Hepatic stellate cell (primary cell): ENCODE measurements at regions not wholly inside any gene's neighbourhood (a gene's known extent, or its start where the extent isn't known, plus 50 kb on each side); places are given as distances from the start of the nearest gene placed in this dataset.
"Not testable (repeated sequence)": the region's sequence is repeated elsewhere in the genome, so short reads cannot be mapped to it uniquely, and the experiment has no call there.

Experiments
- DNase-seq: peaks from one replicate; pipeline ENCODE4 v3.0.0; 2011; ENCODE audit warnings: low spot score

GRCh38 chr20:33908336-33908735 lies 85.4 kb upstream of the RALY start:
- DNase-seq, result no peak

DNA sequence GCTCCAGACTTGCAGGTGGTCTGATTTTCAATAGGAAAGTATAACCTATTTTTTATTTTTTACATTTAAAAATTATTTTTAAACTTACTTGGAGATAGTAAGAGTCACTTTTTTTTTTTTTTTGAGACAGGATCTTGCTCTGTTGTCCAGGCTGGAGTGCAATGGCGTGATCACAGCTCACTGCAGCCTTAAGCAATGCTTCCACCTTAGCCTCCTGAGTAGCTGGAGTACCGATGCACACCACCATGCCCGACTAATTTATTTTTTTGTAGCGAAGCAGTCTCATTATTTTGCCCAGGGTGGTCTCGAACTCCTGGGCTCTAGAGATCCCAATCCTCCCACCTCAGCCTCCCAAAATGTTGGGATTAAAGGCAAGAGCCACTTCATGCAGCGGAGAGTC lies 84.8 kb upstream of the RALY start:
- no peak for DNase-seq

DNA sequence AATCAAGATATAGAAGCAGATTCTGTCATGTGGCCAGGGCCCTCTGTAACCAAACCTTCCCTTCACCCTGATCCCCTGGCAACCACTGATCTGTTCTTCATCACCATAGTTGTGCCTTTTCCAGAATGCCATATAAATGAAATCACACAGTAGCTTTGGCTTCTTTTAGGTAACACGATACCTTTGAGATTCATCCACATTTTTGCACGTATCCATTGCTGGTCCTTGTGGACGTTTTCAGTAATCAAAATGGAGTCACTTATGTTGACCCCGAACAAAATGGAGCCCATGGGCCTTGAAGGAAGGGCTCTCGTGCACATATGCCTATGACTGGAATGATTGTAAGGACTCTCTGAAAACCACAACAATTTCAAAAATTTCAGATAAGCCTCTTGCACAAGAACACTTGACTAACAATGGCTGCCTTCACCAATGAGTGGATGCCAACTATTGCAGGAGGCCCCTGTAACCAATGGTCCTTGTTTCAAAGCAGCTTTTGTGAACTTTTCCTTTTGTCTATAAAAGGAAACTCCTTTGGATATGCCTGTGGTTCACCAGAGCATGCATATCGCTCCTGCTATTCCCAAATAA lies 84.3 kb upstream of the RALY start:
- DNase-seq, result peak; percentile 77

DNA sequence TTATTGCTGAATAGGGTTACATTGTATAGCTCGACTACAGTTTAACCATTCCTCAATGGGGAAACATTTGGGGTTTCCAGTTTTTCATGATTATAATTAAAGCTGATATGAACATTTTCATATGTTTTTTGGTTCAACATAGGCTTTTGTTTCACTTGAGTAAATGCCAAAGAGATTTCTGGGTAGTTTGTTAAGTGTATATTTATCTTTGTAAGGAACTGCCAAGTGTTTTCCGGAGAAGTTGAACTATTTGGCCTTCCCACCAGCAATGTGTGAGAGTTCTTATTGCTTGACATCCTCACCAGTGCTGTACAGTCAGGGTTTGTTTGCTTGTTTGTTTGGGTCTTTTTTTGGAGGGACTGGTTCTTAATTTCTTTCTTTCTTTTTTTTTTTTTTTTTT lies 83.7 kb upstream of the RALY start:
- no peak for DNase-seq

DNA sequence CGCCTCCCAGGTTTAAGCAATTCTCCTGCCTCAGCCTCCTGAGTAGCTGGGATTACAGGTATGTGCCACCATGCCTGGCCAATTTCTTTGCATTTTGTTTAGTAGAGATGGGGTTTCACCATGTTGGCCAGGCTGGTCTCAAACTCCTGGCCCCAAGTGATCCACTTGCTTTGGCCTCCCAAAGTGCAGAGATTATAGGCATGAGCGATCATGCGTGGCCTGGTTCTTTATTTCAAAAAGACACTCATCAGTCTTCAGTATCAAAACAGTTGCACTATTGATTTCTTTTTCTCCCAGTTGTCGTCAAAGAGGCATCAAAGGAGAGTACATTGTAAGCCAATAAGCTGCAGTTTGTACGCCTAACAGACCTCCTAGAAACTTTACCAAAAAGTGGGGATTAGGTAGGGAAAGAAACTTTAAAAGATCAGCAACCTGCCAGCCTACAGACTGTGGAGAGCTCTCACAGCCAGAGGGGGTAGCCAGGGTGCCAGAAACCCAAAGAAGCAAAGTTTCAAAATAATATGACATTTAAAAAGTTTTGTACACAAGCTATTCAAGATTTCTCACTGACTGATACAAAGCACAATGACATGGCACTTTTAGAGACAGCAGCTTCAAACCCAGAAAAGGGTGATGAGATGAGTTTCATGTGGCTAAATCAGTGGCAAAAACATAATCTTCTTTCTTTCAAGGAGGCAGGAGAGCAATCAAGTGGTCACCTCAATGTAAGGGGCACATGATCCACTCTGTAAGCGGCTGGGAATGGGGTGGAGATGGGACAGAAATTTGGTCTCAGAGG lies 83.0 kb upstream of the RALY start:
- no peak for DNase-seq

DNA sequence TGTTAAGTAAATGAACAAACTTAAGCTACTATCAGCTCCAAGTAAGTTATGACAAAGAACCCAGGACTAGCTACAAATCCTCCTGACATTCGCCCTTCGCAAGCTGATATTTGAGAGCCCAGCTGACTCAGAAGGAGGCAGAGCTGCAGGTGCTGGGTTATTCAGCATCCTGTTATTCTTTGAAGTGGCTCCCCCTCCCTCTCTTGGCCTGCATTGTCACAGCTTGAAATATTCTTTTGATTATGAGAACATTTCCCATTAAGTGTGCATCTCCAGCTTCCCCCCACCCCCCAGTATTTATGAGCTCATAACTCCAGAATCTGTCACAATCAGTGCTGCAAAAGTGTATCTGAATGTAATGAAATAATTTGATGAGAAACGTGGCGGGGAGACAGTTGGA lies 78.8 kb upstream of the RALY start:
- DNase-seq, result no peak

- peak; percentile 35 for DNase-seq
These were observed 77.9 kb upstream of the RALY start for GRCh38 chr20:33915726-33916331.

GRCh38 chr20:33916768-33917167 lies 76.9 kb upstream of the RALY start:
- no peak for DNase-seq

DNA sequence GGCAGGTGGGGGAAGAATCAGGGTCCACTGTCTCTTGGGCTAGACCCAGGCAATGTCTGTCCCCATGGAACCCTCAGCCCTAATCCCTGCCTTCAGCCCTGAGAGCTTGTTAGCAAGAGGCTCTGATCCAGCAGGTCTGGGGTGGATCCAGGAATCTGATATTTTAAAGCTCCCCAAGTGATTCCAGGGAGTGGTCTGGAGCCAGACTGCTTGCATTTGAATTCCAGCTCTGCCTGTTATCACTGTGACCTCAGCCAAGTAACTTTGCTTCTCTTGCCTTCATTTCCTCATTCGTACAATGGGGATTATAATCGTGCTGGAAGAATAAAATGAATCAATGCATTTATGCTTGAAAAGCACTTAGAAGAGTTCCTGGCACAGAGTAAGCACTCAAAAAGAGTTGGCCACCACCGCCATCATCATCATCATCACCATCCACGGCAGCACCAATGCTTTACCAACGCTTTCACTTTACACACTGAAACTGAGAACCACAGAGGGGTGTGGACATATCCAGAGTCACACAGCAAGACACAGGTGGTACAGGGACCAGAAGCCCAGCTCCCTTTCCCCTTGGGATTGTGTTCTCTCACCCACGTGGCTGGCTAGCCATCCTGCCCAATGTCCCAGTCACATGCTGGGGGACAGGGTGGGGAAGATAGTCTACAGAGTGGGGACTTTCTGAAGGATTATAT lies 75.7 kb upstream of the RALY start:
- no peak for DNase-seq

- DNase-seq, result no peak
These were observed 75.0 kb upstream of the RALY start for GRCh38 chr20:33918662-33919061.

GRCh38 chr20:33919653-33920052 lies 74.1 kb upstream of the RALY start:
- DNase-seq, result no peak

DNA sequence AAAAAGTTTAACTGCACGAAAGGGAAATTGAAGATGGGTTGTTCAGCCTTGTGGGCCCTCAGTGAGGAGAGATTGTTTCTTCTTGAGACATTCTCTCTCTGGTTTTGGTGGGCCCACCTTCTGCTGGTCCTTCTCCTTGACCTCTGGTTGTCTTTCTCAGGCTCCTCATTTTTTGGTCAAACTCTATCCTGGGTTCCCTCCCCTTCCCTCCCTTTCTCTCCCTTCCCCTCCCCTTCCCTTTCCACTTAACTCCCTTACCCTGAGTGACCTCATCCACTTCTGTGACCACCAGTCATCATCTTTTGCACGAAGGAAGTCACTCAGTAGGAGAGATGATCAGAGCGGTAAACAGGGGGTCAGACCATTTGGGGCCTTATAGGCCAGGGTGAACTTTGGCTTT lies 71.5 kb upstream of the RALY start:
- DNase-seq, result no peak

- DNase-seq, result no peak
These were observed 70.0 kb upstream of the RALY start for GRCh38 chr20:33923740-33924139.

- DNase-seq, result peak; percentile 82
These were observed 67.8 kb upstream of the RALY start for GRCh38 chr20:33925867-33926266.

DNA sequence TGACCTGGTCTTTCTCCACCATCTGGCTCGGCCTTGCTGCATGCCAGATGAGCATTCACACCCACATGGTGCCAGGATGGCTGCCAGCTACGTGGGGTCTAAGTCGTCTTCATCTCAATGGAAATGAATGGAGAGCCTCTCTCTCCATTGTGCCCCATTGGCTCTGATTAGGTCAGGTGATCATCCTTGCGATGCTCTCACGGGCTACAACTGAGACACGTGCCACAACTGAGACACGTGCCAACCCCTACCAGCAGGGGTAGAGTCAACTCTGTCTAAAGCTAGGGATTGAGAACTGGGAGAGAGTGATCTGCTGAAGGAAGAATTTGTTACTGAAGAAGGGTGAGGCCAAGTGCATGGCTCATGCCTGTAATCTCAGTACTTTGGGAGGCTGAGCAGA lies 67.3 kb upstream of the RALY start:
- DNase-seq, result no peak

GRCh38 chr20:33927724-33928123 lies 66.0 kb upstream of the RALY start:
- DNase-seq, result no peak

GRCh38 chr20:33929917-33930316 lies 63.8 kb upstream of the RALY start:
- no peak for DNase-seq

DNA sequence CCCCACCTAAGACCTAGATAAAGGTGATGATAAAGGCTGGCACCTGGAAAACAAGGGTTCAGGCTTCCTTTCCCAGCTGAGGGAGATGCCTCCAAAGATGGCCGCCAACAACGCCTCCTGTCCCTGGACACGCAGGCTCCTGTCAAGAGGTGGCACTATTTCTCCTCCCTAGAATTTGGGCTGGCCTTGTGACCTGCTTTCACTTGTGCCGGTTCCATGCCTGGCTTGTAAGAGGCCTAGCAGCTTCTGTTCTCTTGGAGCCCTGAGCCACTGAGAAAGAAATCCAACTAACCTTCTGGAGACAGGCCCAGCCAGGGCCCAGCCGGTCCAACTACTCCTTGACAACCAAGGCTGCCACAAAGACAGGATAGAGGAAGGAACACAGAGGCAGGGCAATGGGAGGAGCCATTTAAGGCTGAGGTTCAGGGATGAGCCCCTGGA lies 60.2 kb upstream of the RALY start:
- peak; percentile 56 for DNase-seq

DNA sequence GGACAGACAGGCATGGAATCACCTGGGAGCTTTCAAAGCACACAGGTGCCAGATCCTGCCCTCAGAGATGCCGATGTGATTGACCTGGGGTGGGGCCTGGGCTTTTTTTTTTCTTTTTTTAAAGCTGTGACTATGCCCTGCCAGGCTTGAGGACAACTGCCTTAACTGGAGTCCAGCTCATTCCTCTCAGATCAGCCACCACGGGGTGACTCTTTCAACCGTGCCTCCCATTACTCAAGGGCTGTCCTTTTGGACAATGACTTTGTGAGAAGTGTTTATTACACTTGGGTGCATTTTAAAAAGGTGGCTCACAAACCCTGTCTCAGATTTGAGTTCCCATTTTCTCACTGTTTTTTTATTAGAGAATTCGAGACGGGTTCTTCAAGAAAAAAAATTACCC lies 57.1 kb upstream of the RALY start:
- DNase-seq, result no peak

GRCh38 chr20:33939031-33939430 lies 54.7 kb upstream of the RALY start:
- DNase-seq, result not testable (repeated sequence)

DNA sequence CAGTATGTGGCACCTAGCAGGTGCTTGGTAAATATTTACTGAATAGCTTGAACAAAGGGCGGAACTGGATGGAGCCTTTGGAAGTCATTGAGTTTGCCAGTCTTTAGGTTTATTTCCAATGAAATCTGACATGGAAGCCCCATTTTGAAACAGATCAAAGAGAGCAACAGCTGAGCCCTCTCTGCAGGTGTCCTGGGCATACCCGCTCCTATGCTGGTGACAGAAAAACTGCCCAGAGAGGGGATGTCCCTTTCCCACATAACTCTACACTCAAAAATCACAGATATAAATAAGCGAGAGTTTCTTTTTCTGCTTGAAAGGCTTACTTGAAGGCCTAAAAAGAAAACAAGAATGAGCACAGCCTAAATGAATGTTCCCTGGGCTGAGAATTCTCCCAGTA lies 53.0 kb upstream of the RALY start:
- no peak for DNase-seq
